ENCODE measurements at regions not wholly inside any gene's neighbourhood (a gene's known extent, or its start where the extent isn't known, plus 50 kb on each side); places are given as distances from the start of the nearest gene placed in this dataset.

- DNase-seq (ENCODE audit: low read depth): no peak
- TF ChIP-seq CTCF (conservative IDR thresholded peaks at IDR 0.05; ENCODE audit: low read depth, low read length): no peak
- no peak overlapping the region for H3K4me3 ChIP-seq (ENCODE audit: low read depth, low read length)
These were observed 337.0 kb downstream of the RAD51AP2 start for GRCh38 chr2:17181051-17181752.

DNA sequence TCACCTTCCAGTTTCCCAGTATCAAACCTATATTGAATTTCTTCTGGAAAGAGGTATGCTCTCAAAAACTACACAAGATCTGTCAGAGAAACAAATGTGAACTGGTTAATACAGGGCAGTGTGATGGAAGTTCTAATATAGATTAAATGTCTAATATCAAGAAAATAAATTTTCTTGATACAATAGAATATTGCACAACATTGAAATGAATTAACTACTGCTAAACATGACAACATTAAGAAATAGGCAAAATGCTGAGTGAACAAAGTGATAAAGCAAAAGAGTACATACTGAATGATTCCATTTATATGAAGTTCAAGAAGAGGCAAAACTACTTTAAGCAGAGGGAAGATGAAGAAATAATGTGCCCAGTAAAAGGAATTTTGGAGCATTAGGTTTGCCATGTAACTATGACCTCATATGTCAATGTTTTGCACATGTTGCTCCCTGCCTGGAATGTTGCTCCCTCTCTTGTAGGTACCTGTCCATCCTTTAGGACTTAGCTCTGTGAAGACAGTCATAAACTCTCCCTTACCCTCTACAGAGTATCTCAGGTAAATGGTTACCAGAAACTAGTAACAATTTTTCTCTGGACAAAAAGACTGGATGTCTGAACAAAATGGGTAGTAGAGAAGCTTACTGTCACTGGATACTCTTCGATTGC, 339.0 kb downstream of the RAD51AP2 start:
- no peak overlapping the region for H3K4me3 ChIP-seq (ENCODE audit: low read depth, low read length)
- no peak for DNase-seq (ENCODE audit: low read depth)
- no peak for TF ChIP-seq CTCF (conservative IDR thresholded peaks at IDR 0.05; ENCODE audit: low read depth, low read length)

DNA sequence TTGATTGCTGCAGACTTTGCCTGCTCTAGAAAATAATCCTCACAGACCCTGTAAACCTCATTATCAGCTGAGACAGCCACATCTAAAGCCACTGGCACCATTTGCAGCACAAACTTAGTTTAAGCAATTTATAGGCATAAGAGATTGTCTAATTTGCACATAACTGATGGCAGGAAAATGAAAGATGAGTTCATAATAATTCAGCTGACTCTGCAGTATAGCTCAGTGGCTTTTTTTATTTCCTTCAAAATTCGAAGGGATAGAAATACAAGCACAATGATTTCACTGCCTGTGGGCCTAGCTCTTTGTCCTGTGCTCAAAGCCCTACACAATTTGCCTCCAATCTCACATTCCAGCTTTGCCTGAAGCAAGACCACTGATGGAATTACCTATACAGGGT, 341.2 kb downstream of the RAD51AP2 start:
- TF ChIP-seq CTCF (conservative IDR thresholded peaks at IDR 0.05; ENCODE audit: low read depth, low read length): no peak
- no peak overlapping the region for H3K4me3 ChIP-seq (ENCODE audit: low read depth, low read length)
- DNase-seq (ENCODE audit: low read depth): no peak

GRCh38 chr2:17171446-17172049, 346.7 kb downstream of the RAD51AP2 start:
- no peak overlapping the region for H3K4me3 ChIP-seq (ENCODE audit: low read depth, low read length)
- DNase-seq (ENCODE audit: low read depth): no peak
- peak; percentile 73 for TF ChIP-seq CTCF (conservative IDR thresholded peaks at IDR 0.05; ENCODE audit: low read depth, low read length)

DNA sequence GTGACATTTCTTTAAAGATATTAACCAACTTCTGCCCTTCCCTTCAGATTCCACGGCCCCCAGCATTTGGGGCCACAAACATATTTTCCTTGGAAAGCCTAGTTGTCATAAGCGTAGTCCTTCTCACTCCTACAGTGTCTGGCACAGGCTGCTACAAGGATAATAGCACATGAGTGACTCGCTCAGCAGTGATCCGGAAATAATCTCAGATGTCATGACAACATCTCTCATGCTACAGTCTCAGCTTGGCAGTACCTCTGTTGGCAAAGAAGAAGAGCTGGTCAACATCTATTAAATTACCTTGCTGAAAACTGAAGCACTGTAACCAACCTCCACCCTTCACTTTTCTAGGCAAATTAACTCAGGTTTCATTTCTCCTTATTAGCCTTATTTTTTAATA, 351.7 kb downstream of the RAD51AP2 start:
- H3K4me3 ChIP-seq (ENCODE audit: low read depth, low read length): no peak overlapping the region
- TF ChIP-seq CTCF (conservative IDR thresholded peaks at IDR 0.05; ENCODE audit: low read depth, low read length): no peak
- peak; percentile 26 for DNase-seq (ENCODE audit: low read depth)

DNA sequence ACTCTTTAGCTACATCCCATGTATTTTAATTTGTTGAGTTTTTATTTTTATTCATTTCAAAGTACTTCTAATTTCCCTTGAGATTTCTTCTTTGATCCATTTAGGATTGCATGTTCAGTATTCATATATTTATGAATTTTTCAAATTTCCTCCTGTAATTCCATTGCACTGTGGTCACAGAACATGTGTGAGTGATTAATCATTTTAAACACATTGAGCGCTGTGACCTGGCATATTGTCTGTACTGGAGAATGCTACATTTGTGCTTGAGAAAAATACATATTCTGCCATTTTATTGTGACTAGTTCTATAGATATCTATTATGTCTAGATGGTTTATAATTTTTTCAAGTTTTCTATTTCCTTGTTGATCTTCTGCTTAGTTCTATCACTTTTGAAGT, 353.7 kb downstream of the RAD51AP2 start:
- DNase-seq (ENCODE audit: low read depth): no peak
- no peak overlapping the region for H3K4me3 ChIP-seq (ENCODE audit: low read depth, low read length)
- no peak for TF ChIP-seq CTCF (conservative IDR thresholded peaks at IDR 0.05; ENCODE audit: low read depth, low read length)
